Bronchial epithelial cell (primary cell): ENCODE measurements at regions not wholly inside any gene's neighbourhood (a gene's known extent, or its start where the extent isn't known, plus 50 kb on each side); places are given as distances from the start of the nearest gene placed in this dataset.

Source experiments
- DNase-seq: peaks from one replicate; pipeline ENCODE4 v3.0.0-alpha.2; 2010; ENCODE audit warnings: low read depth
- FAIRE-seq: peaks from 2 replicates; lab custom pipeline; 2011; peaks lifted over from hg19 to GRCh38; lab: Jason Lieb, UNC
- H3K27me3 ChIP-seq: 2 replicates; pipeline ENCODE4 v1.5.1; 2011; ENCODE audit warnings: low read length; ENCODE audit not compliant: control insufficient read depth, insufficient read depth
- H3K36me3 ChIP-seq: 2 replicates; pipeline ENCODE4 v1.5.1; 2011; ENCODE audit warnings: low read length; ENCODE audit not compliant: control insufficient read depth, insufficient read depth
- H3K4me3 ChIP-seq: 2 replicates; pipeline ENCODE4 v1.5.1; 2011; ENCODE audit warnings: mild to moderate bottlenecking, low read depth, low read length, control low read depth
- TF ChIP-seq, protein P1 (sequence below): IDR thresholded peaks from 2 replicates; pipeline ENCODE4 v1.5.1; 2011; ENCODE audit warnings: mild to moderate bottlenecking, moderate library complexity, low read length, control low read depth, inconsistent platforms; ENCODE audit not compliant: insufficient read depth, severe bottlenecking

DNA sequence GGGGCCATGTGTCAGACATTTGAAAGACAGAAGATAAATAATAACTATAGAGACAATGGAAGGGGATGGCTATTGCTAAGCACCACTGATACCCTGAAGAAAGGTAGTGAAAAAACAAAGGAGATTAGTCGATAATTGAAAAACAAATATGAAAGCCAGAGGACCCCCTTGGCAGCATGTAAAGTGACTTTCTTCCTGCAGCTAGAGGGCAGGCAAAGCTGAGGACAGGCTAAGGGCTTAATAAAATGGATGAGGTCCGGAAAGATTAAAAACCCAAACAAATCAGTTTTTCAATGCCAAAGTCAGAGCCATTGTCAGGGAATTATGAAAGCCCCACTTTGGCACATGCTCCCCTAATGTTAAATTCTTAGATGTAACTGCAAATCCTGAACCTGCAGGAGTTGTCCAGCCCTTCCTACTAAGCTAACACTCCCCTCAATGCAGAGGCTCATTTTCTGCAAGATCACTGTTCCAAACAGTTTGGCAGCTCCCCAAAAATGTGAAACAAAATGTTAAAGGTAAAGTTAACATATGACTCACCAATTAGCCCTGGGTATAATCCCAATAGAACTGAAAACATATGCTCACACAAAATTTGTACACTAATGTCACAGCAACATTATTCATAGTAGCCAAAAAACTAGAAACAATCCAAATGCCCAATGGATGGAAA lies 1177.9 kb downstream of the GRIK2 start:
- TF ChIP-seq, protein P1, sequence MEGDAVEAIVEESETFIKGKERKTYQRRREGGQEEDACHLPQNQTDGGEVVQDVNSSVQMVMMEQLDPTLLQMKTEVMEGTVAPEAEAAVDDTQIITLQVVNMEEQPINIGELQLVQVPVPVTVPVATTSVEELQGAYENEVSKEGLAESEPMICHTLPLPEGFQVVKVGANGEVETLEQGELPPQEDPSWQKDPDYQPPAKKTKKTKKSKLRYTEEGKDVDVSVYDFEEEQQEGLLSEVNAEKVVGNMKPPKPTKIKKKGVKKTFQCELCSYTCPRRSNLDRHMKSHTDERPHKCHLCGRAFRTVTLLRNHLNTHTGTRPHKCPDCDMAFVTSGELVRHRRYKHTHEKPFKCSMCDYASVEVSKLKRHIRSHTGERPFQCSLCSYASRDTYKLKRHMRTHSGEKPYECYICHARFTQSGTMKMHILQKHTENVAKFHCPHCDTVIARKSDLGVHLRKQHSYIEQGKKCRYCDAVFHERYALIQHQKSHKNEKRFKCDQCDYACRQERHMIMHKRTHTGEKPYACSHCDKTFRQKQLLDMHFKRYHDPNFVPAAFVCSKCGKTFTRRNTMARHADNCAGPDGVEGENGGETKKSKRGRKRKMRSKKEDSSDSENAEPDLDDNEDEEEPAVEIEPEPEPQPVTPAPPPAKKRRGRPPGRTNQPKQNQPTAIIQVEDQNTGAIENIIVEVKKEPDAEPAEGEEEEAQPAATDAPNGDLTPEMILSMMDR = no peak
- DNase-seq (peak; percentile 37), FAIRE-seq (no peak)
- Histone ChIP-seq H3K27me3 (no peaks in the 10 kb centered on the region), H3K4me3 (no peak overlapping the region), H3K36me3 (no peaks in the 10 kb centered on the region)

GRCh38 chr6:102562713-102563112 lies 1169.2 kb downstream of the GRIK2 start:
- Histone ChIP-seq H3K4me3 (no peak overlapping the region), H3K27me3 (no peaks in the 10 kb centered on the region), H3K36me3 (no peaks in the 10 kb centered on the region)
- TF ChIP-seq, protein P1 = no peak
- DNase-seq (no peak), FAIRE-seq (no peak)

DNA sequence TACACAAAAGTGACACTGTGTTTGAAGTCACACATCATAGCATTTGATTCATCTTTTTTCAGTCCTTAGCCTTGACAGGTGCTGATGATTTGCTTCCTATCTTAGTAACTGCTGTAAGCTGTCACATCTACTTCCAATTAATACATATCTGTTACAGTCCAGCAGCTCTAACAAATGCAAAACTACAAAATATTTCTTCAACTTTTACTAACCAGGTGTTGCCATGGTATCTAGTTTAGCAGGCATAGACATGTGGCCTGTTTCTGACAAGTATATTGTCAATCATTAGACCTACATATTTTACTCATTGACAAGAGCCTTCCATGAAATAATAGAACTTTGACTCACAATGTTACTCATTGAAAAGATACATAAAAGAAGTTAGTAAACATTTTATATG lies 1159.7 kb downstream of the GRIK2 start:
- TF ChIP-seq, protein P1 = no peak
- Histone ChIP-seq H3K36me3 (no peaks in the 10 kb centered on the region), H3K27me3 (no peaks in the 10 kb centered on the region), H3K4me3 (no peak overlapping the region)
- peak; percentile 80 for DNase-seq
- no peak for FAIRE-seq

GRCh38 chr6:102549221-102549874 lies 1155.8 kb downstream of the GRIK2 start:
- no peak overlapping the region for H3K4me3 ChIP-seq
- TF ChIP-seq, protein P1 = no peak
- no peaks in the 10 kb centered on the region for H3K27me3 ChIP-seq
- DNase-seq (peak; percentile 69), FAIRE-seq (no peak)
- H3K36me3 ChIP-seq = no peaks in the 10 kb centered on the region

- TF ChIP-seq, protein P1 = no peak
- Histone ChIP-seq H3K36me3 (no peaks in the 10 kb centered on the region), H3K27me3 (no peaks in the 10 kb centered on the region), H3K4me3 (no peak overlapping the region)
- DNase-seq (no peak), FAIRE-seq (no peak)
These were observed 1131.8 kb downstream of the GRIK2 start for GRCh38 chr6:102525336-102525735.
